ENCODE measurements at regions not wholly inside any gene's neighbourhood (a gene's known extent, or its start where the extent isn't known, plus 50 kb on each side); places are given as distances from the start of the nearest gene placed in this dataset.

DNA sequence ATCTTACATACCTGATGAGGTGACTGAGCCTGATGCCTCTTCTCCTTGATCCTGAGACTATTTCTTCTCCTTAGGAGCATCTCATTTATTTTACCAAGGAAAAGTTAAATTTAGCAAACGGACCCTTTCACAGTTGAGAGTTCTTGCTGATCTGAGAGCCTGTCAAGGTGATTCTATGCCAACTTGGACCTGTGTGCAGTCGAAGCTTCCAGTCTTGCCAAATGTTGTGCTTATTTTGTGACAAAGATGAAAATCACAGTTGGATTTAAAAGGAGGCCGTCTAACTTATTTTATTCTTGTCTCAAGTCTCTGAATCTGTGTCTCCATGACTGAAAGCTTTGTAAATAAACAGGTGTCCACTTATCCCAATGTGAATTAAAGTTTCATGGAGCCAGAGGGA, 296.3 kb upstream of the EPHA3 start:
- no peak overlapping the region for H3K4me3 ChIP-seq (replicated peaks; ENCODE audit: insufficient read depth, low read length)
- no peak for DNase-seq (ENCODE audit: low read depth in 1 of 2, low spot score in 1 of 2)
- no peaks in the 10 kb centered on the region for H3K27me3 ChIP-seq (ENCODE audit: insufficient read depth, poor library complexity, severe bottlenecking)
- TF ChIP-seq CTCF (IDR thresholded peaks at IDR 0.05; ENCODE audit: insufficient read depth, low read length) (no peak), REST (IDR thresholded peaks at IDR 0.05; ENCODE audit: insufficient replicate concordance, low read depth) (no peak), GABPA (IDR thresholded peaks at IDR 0.05; ENCODE audit: low read depth) (no peak), SPI1 (IDR thresholded peaks at IDR 0.05; ENCODE audit: borderline replicate concordance, low read depth) (no peak), POLR2AphosphoS5 (IDR thresholded peaks at IDR 0.05; ENCODE audit: low read depth) (no peak)
- H3K27ac ChIP-seq (replicated peaks): no peak overlapping the region

GRCh38 chr3:88812576-88812975, 294.8 kb upstream of the EPHA3 start:
- Histone ChIP-seq H3K4me3 (replicated peaks; ENCODE audit: insufficient read depth, low read length) (no peak overlapping the region), H3K27ac (replicated peaks) (no peak overlapping the region), H3K27me3 (ENCODE audit: insufficient read depth, poor library complexity, severe bottlenecking) (no peaks in the 10 kb centered on the region)
- no peak for TF ChIP-seq SPI1 (IDR thresholded peaks at IDR 0.05; ENCODE audit: borderline replicate concordance, low read depth)
- no peak for DNase-seq (ENCODE audit: low read depth in 1 of 2, low spot score in 1 of 2)

DNA sequence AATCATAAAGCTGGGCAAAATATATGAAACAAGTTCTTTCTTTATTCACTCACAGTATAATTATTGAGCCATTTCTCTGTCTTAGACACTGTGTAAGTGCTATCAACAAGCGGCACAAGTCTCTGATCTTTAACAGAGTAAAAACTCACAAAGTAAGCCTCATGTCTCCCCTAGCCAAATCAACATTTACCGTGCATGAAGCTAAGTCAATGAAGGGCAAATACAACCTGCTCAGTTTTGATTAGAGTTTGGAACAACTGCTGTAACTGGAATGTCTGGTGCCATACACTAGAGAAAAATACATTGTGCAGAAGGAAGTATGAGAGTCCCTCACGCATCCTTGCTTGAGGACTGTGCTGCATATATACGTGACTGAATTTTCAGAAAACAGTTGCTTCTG, 291.0 kb upstream of the EPHA3 start:
- Histone ChIP-seq H3K27me3 (ENCODE audit: insufficient read depth, poor library complexity, severe bottlenecking) (no peaks in the 10 kb centered on the region), H3K4me3 (replicated peaks; ENCODE audit: insufficient read depth, low read length) (no peak overlapping the region), H3K27ac (replicated peaks) (no peak overlapping the region)
- DNase-seq (ENCODE audit: low read depth in 1 of 2, low spot score in 1 of 2): no peak
- no peak for TF ChIP-seq REST (IDR thresholded peaks at IDR 0.05; ENCODE audit: insufficient replicate concordance, low read depth)
- TF ChIP-seq CTCF (IDR thresholded peaks at IDR 0.05; ENCODE audit: insufficient read depth, low read length): no peak
- no peak for TF ChIP-seq SPI1 (IDR thresholded peaks at IDR 0.05; ENCODE audit: borderline replicate concordance, low read depth)
- no peak for TF ChIP-seq GABPA (IDR thresholded peaks at IDR 0.05; ENCODE audit: low read depth)
- no peak for TF ChIP-seq POLR2AphosphoS5 (IDR thresholded peaks at IDR 0.05; ENCODE audit: low read depth)

GRCh38 chr3:88824666-88825564, 282.5 kb upstream of the EPHA3 start:
- no peak overlapping the region for H3K27ac ChIP-seq (replicated peaks)
- H3K27me3 ChIP-seq (ENCODE audit: insufficient read depth, poor library complexity, severe bottlenecking): no peaks in the 10 kb centered on the region
- no peak for TF ChIP-seq POLR2AphosphoS5 (IDR thresholded peaks at IDR 0.05; ENCODE audit: low read depth)
- TF ChIP-seq GABPA (IDR thresholded peaks at IDR 0.05; ENCODE audit: low read depth): no peak
- no peak for TF ChIP-seq REST (IDR thresholded peaks at IDR 0.05; ENCODE audit: insufficient replicate concordance, low read depth)
- no peak for TF ChIP-seq SPI1 (IDR thresholded peaks at IDR 0.05; ENCODE audit: borderline replicate concordance, low read depth)
- TF ChIP-seq CTCF (IDR thresholded peaks at IDR 0.05; ENCODE audit: insufficient read depth, low read length): no peak
- no peak for DNase-seq (ENCODE audit: low read depth in 1 of 2, low spot score in 1 of 2)
- H3K4me3 ChIP-seq (replicated peaks; ENCODE audit: insufficient read depth, low read length): no peak overlapping the region
